GM23338 (cell line): ENCODE measurements at regions not wholly inside any gene's neighbourhood (a gene's known extent, or its start where the extent isn't known, plus 50 kb on each side); places are given as distances from the start of the nearest gene placed in this dataset.

Experiments used
- ATAC-seq: fragments of 200-7000 bp; cut with Tn5 transposase; 3 replicates; pipeline ENCODE4 v1.9.1; 2020
- DNase-seq: peaks from one replicate; pipeline ENCODE4 v3.0.0-alpha.2; 2015; ENCODE audit warnings: low spot score
- H2AFZ ChIP-seq: fragments of 200-600 bp; sonication (generic); 2 replicates; pipeline ENCODE4 v1.8.0; 2016; ENCODE audit warnings: antibody characterized with exemption, mild to moderate bottlenecking, moderate library complexity
- H3F3A ChIP-seq: fragments of 200-600 bp; sonication (generic); replicated peaks from 2 replicates; pipeline ENCODE4 v1.8.0; 2017; ENCODE audit warnings: antibody characterized with exemption, mixed run types, low read depth
- H3K27ac ChIP-seq: fragments of 200-600 bp; sonication (generic); 2 replicates; pipeline ENCODE4 v1.6.1; 2016; ENCODE audit warnings: low read depth
- H3K27me3 ChIP-seq: fragments of 200-600 bp; sonication (generic); 2 replicates; pipeline ENCODE4 v1.8.0; 2016; ENCODE audit warnings: mild to moderate bottlenecking, mixed run types, moderate library complexity; ENCODE audit not compliant: insufficient read depth
- H3K36me3 ChIP-seq: fragments of 200-600 bp; sonication (generic); 2 replicates; pipeline ENCODE4 v1.8.0; 2016; ENCODE audit warnings: mild to moderate bottlenecking; ENCODE audit not compliant: insufficient read depth
- H3K4me1 ChIP-seq: fragments of 200-600 bp; sonication (generic); 2 replicates; pipeline ENCODE4 v1.8.0; 2016; ENCODE audit warnings: mild to moderate bottlenecking, moderate library complexity; ENCODE audit not compliant: insufficient read depth
- H3K4me2 ChIP-seq: fragments of 200-600 bp; sonication (generic); 2 replicates; pipeline ENCODE4 v1.7.1; 2017; ENCODE audit warnings: mixed run types
- H3K4me3 ChIP-seq: fragments of 200-600 bp; sonication (generic); 2 replicates; pipeline ENCODE4 v1.6.1; 2016; ENCODE audit warnings: mixed run types
- H3K79me2 ChIP-seq: fragments of 200-600 bp; sonication (generic); replicated peaks from 2 replicates; pipeline ENCODE4 v1.8.0; 2017; ENCODE audit warnings: mild to moderate bottlenecking; ENCODE audit not compliant: insufficient read depth
- H3K9me2 ChIP-seq: fragments of 200-600 bp; sonication (generic); 2 replicates; pipeline ENCODE4 v1.8.0; 2017; ENCODE audit not compliant: insufficient read depth
- H4K20me1 ChIP-seq: fragments of 200-600 bp; sonication (generic); replicated peaks from 2 replicates; pipeline ENCODE4 v1.8.0; 2017; ENCODE audit warnings: mild to moderate bottlenecking; ENCODE audit not compliant: insufficient read depth
- H3K27ac Mint-ChIP-seq: 2 replicates; pipeline ENCODE4 v1.8.0; 2020; ENCODE audit warnings: inconsistent platforms, mild to moderate bottlenecking, moderate library complexity, mixed read lengths
- H3K27me3 Mint-ChIP-seq: 3 replicates; pipeline ENCODE4 v1.8.0; 2022; ENCODE audit warnings: low read depth, mild to moderate bottlenecking, moderate library complexity, mixed read lengths, inconsistent platforms; ENCODE audit not compliant: insufficient read depth, poor library complexity
- H3K36me3 Mint-ChIP-seq: 3 replicates; pipeline ENCODE4 v1.8.0; 2021; ENCODE audit warnings: low read depth, mild to moderate bottlenecking, inconsistent platforms, moderate library complexity, mixed read lengths
- H3K4me1 Mint-ChIP-seq: 3 replicates; pipeline ENCODE4 v1.8.0; 2020; ENCODE audit warnings: mild to moderate bottlenecking, inconsistent platforms, mixed read lengths
- H3K4me3 Mint-ChIP-seq: 3 replicates; pipeline ENCODE4 v1.8.0; 2021; ENCODE audit warnings: moderate library complexity, mild to moderate bottlenecking, inconsistent platforms, mixed read lengths
- H3K9me3 Mint-ChIP-seq: 3 replicates; pipeline ENCODE4 v1.8.0; 2020; ENCODE audit warnings: moderate library complexity, mild to moderate bottlenecking, inconsistent platforms, mixed read lengths
- CREB1 ChIP-seq: fragments of 250-450 bp; sonication (Bioruptor Pico); IDR thresholded peaks from 2 replicates; pipeline ENCODE4 v1.5.0; 2020; ENCODE audit warnings: low read depth, mild to moderate bottlenecking, moderate library complexity
- EZH2 ChIP-seq: fragments of 200-600 bp; sonication (generic); IDR thresholded peaks from one replicate; pipeline ENCODE4 v1.8.0; 2017; ENCODE audit warnings: antibody characterized with exemption, mild to moderate bottlenecking, low read depth; ENCODE audit not compliant: unreplicated experiment
- JUNB ChIP-seq: IDR thresholded peaks from one replicate; pipeline ENCODE4 v1.6.1; 2016; ENCODE audit warnings: antibody characterized with exemption; ENCODE audit not compliant: unreplicated experiment
- POLR2AphosphoS5 ChIP-seq: IDR thresholded peaks from 2 replicates; pipeline ENCODE4 v1.6.1; 2016; ENCODE audit warnings: antibody characterized with exemption, low read depth
- STAT1 ChIP-seq: IDR thresholded peaks from one replicate; pipeline ENCODE4 v1.6.1; 2016; ENCODE audit warnings: antibody characterized with exemption; ENCODE audit not compliant: unreplicated experiment
- ZNF331 ChIP-seq: fragments of 250-450 bp; sonication (Bioruptor Pico); IDR thresholded peaks from 2 replicates; pipeline ENCODE4 v1.5.0; 2020; ENCODE audit warnings: low read depth, mild to moderate bottlenecking, moderate library complexity
- TF ChIP-seq, protein P1 (sequence below): IDR thresholded peaks from 2 replicates; pipeline ENCODE4 v1.6.1; 2016; ENCODE audit warnings: antibody characterized with exemption
- TF ChIP-seq, protein P2 (sequence below), 2 experiments: fragments of 200-600 bp in 1 of 2; sonication (generic) in 1 of 2; conservative IDR thresholded peaks; 2 replicates each; pipeline versions ENCODE4 v1.5.1 to v1.6.1; 2016 to 2017; ENCODE audit warnings: antibody characterized with exemption in 2 of 2, low read depth in 2 of 2, mild to moderate bottlenecking in 2 of 2, moderate library complexity in 1 of 2
- TF ChIP-seq, protein P3 (sequence below): IDR thresholded peaks from one replicate; pipeline ENCODE4 v1.6.1; 2018; ENCODE audit warnings: antibody characterized with exemption; ENCODE audit not compliant: unreplicated experiment
- TF ChIP-seq, protein P4 (sequence below): fragments of 250-450 bp; sonication (Bioruptor Pico); IDR thresholded peaks from 2 replicates; pipeline ENCODE4 v1.5.0; 2020; ENCODE audit warnings: mild to moderate bottlenecking, moderate library complexity

DNA sequence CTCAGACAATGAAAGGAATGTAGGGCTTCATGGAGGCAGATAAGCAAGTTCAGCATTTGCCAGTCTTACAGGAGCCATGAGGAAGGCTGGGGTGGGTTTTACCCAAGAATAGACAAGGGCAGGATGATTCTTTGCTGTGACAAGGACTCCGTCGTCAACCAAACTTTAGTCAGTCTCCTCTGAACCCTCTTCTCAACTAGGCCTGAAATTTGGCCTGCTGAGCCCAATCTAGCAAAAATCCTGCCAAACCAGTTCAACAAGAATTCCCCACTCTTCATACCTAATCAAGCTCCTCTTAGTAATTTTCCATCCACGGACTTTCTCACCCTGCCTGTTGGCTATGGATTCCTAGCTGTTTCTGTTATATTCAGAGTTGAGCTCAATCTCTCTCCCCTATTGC, 280.5 kb downstream of the TBL1XR1 start:
- Histone ChIP-seq H2AFZ (peak overlapping the region; percentile 8; the same call in 1 of the 2 replicates), H3K4me3 (peak overlapping the region; percentile 27; the same call in 1 of the 2 replicates), H3K4me2 (peak overlapping the region; percentile 68), H3K79me2 (no peaks in the 10 kb centered on the region), H4K20me1 (no peaks in the 10 kb centered on the region), H3K36me3 (no peaks in the 10 kb centered on the region), H3K27ac (peak overlapping the region; percentile 84), H3F3A (no peaks in the 10 kb centered on the region), H3K27me3 (no peaks in the 10 kb centered on the region), H3K4me1 (peaks cover 27% of the 10 kb centered on the region), H3K9me2 (peaks cover 4% of the 10 kb centered on the region; the same call in 1 of the 2 replicates)
- peak overlapping the region; percentile 89 for H3K27ac Mint-ChIP-seq
- DNase-seq (peak; percentile 97), ATAC-seq (peak; percentile 87)
- H3K9me3 Mint-ChIP-seq, result no peaks in the 10 kb centered on the region
- no peaks in the 10 kb centered on the region for H3K27me3 Mint-ChIP-seq
- H3K4me1 Mint-ChIP-seq, result peaks cover 39% of the 10 kb centered on the region
- TF ChIP-seq POLR2AphosphoS5, result 0 out of 2 replicates have a peak, but pooled peaks have one; percentile 29
- TF ChIP-seq JUNB, result no peak
- TF ChIP-seq, protein P1, sequence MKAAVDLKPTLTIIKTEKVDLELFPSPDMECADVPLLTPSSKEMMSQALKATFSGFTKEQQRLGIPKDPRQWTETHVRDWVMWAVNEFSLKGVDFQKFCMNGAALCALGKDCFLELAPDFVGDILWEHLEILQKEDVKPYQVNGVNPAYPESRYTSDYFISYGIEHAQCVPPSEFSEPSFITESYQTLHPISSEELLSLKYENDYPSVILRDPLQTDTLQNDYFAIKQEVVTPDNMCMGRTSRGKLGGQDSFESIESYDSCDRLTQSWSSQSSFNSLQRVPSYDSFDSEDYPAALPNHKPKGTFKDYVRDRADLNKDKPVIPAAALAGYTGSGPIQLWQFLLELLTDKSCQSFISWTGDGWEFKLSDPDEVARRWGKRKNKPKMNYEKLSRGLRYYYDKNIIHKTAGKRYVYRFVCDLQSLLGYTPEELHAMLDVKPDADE, result no peak
- TF ChIP-seq, protein P2, sequence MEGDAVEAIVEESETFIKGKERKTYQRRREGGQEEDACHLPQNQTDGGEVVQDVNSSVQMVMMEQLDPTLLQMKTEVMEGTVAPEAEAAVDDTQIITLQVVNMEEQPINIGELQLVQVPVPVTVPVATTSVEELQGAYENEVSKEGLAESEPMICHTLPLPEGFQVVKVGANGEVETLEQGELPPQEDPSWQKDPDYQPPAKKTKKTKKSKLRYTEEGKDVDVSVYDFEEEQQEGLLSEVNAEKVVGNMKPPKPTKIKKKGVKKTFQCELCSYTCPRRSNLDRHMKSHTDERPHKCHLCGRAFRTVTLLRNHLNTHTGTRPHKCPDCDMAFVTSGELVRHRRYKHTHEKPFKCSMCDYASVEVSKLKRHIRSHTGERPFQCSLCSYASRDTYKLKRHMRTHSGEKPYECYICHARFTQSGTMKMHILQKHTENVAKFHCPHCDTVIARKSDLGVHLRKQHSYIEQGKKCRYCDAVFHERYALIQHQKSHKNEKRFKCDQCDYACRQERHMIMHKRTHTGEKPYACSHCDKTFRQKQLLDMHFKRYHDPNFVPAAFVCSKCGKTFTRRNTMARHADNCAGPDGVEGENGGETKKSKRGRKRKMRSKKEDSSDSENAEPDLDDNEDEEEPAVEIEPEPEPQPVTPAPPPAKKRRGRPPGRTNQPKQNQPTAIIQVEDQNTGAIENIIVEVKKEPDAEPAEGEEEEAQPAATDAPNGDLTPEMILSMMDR (conservative IDR thresholded peaks at IDR 0.05; ENCODE audit: low read depth in 2 of 2), result no peak
- TF ChIP-seq, protein P3, sequence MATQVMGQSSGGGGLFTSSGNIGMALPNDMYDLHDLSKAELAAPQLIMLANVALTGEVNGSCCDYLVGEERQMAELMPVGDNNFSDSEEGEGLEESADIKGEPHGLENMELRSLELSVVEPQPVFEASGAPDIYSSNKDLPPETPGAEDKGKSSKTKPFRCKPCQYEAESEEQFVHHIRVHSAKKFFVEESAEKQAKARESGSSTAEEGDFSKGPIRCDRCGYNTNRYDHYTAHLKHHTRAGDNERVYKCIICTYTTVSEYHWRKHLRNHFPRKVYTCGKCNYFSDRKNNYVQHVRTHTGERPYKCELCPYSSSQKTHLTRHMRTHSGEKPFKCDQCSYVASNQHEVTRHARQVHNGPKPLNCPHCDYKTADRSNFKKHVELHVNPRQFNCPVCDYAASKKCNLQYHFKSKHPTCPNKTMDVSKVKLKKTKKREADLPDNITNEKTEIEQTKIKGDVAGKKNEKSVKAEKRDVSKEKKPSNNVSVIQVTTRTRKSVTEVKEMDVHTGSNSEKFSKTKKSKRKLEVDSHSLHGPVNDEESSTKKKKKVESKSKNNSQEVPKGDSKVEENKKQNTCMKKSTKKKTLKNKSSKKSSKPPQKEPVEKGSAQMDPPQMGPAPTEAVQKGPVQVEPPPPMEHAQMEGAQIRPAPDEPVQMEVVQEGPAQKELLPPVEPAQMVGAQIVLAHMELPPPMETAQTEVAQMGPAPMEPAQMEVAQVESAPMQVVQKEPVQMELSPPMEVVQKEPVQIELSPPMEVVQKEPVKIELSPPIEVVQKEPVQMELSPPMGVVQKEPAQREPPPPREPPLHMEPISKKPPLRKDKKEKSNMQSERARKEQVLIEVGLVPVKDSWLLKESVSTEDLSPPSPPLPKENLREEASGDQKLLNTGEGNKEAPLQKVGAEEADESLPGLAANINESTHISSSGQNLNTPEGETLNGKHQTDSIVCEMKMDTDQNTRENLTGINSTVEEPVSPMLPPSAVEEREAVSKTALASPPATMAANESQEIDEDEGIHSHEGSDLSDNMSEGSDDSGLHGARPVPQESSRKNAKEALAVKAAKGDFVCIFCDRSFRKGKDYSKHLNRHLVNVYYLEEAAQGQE, result peak; percentile 30
- TF ChIP-seq EZH2, result no peak
- peak; percentile 99 for TF ChIP-seq ZNF331 (CRISPR knock-in tag)
- TF ChIP-seq CREB1 (CRISPR knock-in tag), result no peak
- TF ChIP-seq, protein P4, sequence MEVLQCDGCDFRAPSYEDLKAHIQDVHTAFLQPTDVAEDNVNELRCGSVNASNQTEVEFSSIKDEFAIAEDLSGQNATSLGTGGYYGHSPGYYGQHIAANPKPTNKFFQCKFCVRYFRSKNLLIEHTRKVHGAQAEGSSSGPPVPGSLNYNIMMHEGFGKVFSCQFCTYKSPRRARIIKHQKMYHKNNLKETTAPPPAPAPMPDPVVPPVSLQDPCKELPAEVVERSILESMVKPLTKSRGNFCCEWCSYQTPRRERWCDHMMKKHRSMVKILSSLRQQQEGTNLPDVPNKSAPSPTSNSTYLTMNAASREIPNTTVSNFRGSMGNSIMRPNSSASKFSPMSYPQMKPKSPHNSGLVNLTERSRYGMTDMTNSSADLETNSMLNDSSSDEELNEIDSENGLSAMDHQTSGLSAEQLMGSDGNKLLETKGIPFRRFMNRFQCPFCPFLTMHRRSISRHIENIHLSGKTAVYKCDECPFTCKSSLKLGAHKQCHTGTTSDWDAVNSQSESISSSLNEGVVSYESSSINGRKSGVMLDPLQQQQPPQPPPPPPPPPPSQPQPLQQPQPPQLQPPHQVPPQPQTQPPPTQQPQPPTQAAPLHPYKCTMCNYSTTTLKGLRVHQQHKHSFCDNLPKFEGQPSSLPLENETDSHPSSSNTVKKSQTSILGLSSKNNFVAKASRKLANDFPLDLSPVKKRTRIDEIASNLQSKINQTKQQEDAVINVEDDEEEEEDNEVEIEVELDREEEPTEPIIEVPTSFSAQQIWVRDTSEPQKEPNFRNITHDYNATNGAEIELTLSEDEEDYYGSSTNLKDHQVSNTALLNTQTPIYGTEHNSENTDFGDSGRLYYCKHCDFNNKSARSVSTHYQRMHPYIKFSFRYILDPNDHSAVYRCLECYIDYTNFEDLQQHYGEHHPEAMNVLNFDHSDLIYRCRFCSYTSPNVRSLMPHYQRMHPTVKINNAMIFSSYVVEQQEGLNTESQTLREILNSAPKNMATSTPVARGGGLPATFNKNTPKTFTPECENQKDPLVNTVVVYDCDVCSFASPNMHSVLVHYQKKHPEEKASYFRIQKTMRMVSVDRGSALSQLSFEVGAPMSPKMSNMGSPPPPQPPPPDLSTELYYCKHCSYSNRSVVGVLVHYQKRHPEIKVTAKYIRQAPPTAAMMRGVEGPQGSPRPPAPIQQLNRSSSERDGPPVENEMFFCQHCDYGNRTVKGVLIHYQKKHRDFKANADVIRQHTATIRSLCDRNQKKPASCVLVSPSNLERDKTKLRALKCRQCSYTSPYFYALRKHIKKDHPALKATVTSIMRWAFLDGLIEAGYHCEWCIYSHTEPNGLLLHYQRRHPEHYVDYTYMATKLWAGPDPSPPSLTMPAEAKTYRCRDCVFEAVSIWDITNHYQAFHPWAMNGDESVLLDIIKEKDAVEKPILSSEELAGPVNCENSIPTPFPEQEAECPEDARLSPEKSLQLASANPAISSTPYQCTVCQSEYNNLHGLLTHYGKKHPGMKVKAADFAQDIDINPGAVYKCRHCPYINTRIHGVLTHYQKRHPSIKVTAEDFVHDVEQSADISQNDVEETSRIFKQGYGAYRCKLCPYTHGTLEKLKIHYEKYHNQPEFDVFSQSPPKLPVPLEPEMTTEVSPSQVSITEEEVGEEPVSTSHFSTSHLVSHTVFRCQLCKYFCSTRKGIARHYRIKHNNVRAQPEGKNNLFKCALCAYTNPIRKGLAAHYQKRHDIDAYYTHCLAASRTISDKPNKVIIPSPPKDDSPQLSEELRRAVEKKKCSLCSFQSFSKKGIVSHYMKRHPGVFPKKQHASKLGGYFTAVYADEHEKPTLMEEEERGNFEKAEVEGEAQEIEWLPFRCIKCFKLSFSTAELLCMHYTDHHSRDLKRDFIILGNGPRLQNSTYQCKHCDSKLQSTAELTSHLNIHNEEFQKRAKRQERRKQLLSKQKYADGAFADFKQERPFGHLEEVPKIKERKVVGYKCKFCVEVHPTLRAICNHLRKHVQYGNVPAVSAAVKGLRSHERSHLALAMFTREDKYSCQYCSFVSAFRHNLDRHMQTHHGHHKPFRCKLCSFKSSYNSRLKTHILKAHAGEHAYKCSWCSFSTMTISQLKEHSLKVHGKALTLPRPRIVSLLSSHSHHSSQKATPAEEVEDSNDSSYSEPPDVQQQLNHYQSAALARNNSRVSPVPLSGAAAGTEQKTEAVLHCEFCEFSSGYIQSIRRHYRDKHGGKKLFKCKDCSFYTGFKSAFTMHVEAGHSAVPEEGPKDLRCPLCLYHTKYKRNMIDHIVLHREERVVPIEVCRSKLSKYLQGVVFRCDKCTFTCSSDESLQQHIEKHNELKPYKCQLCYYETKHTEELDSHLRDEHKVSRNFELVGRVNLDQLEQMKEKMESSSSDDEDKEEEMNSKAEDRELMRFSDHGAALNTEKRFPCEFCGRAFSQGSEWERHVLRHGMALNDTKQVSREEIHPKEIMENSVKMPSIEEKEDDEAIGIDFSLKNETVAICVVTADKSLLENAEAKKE (CRISPR knock-in tag), result peak; percentile 39; the same call in 1 of the 2 replicates
- TF ChIP-seq STAT1, result no peak
- peak overlapping the region; percentile 36; the same call in 2 of the 3 replicates for H3K4me3 Mint-ChIP-seq
- peaks cover 3% of the 10 kb centered on the region; the same call in 1 of the 3 replicates for H3K36me3 Mint-ChIP-seq
